NCI-H82 (cell line): ENCODE measurements at regions not wholly inside any gene's neighbourhood (a gene's known extent, or its start where the extent isn't known, plus 50 kb on each side); places are given as distances from the start of the nearest gene placed in this dataset.
"Not testable (repeated sequence)": the region's sequence is repeated elsewhere in the genome, so short reads cannot be mapped to it uniquely, and the experiment has no call there.

ENCODE experiments used
- DNase-seq: peaks from one replicate; lab custom pipeline; 2025; lab: John Stamatoyannopoulos, UW

GRCh38 chr4:114296126-114296525 is 302.5 kb upstream of the UGT8 start:
- DNase-seq: no peak

GRCh38 chr4:114302472-114302871 is 296.1 kb upstream of the UGT8 start:
- no peak for DNase-seq

GRCh38 chr4:114304046-114304445 is 294.6 kb upstream of the UGT8 start:
- DNase-seq: no peak

- no peak for DNase-seq
Measured at GRCh38 chr4:114304567-114304966, 294.0 kb upstream of the UGT8 start.

- DNase-seq: no peak
Measured at GRCh38 chr4:114306946-114307345, 291.7 kb upstream of the UGT8 start.

GRCh38 chr4:114310296-114310925 is 288.2 kb upstream of the UGT8 start:
- DNase-seq: no peak

GRCh38 chr4:114311787-114312186 is 286.8 kb upstream of the UGT8 start:
- DNase-seq: no peak

- DNase-seq: no peak
Measured at GRCh38 chr4:114312338-114312737, 286.3 kb upstream of the UGT8 start.

- DNase-seq: no peak
Measured at GRCh38 chr4:114316789-114317188, 281.8 kb upstream of the UGT8 start.

GRCh38 chr4:114317564-114317963 is 281.0 kb upstream of the UGT8 start:
- DNase-seq: no peak

- no peak for DNase-seq
Measured at GRCh38 chr4:114318309-114318708, 280.3 kb upstream of the UGT8 start.

GRCh38 chr4:114320126-114320525 is 278.5 kb upstream of the UGT8 start:
- DNase-seq: no peak

- no peak for DNase-seq
Measured at GRCh38 chr4:114321366-114321765, 277.2 kb upstream of the UGT8 start.

GRCh38 chr4:114323841-114324240 is 274.8 kb upstream of the UGT8 start:
- DNase-seq: no peak

GRCh38 chr4:114326358-114326757 is 272.2 kb upstream of the UGT8 start:
- no peak for DNase-seq

- DNase-seq: no peak
Measured at GRCh38 chr4:114332119-114332518, 266.5 kb upstream of the UGT8 start.

- DNase-seq: not testable (repeated sequence)
Measured at GRCh38 chr4:114334363-114334762, 264.2 kb upstream of the UGT8 start.

- no peak for DNase-seq
Measured at GRCh38 chr4:114334884-114335330, 263.7 kb upstream of the UGT8 start.

GRCh38 chr4:114335339-114335738 is 263.3 kb upstream of the UGT8 start:
- DNase-seq: no peak

- no peak for DNase-seq
Measured at GRCh38 chr4:114343015-114343414, 255.6 kb upstream of the UGT8 start.

- DNase-seq: no peak
Measured at GRCh38 chr4:114349543-114350175, 248.9 kb upstream of the UGT8 start.

- DNase-seq: no peak
Measured at GRCh38 chr4:114358901-114359300, 239.7 kb upstream of the UGT8 start.

- no peak for DNase-seq
Measured at GRCh38 chr4:114361249-114361648, 237.4 kb upstream of the UGT8 start.

GRCh38 chr4:114364857-114365256 is 233.8 kb upstream of the UGT8 start:
- no peak for DNase-seq
